Sciatic nerve (tissue), 2 donors: ENCODE measurements at regions not wholly inside any gene's neighbourhood (a gene's known extent, or its start where the extent isn't known, plus 50 kb on each side); places are given as distances from the start of the nearest gene placed in this dataset.
A peak's percentile ranks its signal among the peaks of the same experiment; 100 is the strongest.

ENCODE experiments used
- ATAC-seq: fragments of 200-7000 bp; cut with Tn5 transposase; one replicate; pipeline ENCODE4 v1.9.1; 2020; ENCODE audit warnings: mild to moderate bottlenecking, moderate library complexity
- DNase-seq: peaks from one replicate; pipeline ENCODE4 v3.0.0-alpha.2; 2020; ENCODE audit warnings: low spot score
- intact Hi-C: fragments of 100-400 bp; cut with DNase I; formaldehyde crosslinking; loops from one replicate; pipeline ENCODE4 v1.14.2; 2022
- donor health status: DM: no; HTN: no; CAD: no.
- donor health status: DM: no; HTN: no; CAD: no.

DNA sequence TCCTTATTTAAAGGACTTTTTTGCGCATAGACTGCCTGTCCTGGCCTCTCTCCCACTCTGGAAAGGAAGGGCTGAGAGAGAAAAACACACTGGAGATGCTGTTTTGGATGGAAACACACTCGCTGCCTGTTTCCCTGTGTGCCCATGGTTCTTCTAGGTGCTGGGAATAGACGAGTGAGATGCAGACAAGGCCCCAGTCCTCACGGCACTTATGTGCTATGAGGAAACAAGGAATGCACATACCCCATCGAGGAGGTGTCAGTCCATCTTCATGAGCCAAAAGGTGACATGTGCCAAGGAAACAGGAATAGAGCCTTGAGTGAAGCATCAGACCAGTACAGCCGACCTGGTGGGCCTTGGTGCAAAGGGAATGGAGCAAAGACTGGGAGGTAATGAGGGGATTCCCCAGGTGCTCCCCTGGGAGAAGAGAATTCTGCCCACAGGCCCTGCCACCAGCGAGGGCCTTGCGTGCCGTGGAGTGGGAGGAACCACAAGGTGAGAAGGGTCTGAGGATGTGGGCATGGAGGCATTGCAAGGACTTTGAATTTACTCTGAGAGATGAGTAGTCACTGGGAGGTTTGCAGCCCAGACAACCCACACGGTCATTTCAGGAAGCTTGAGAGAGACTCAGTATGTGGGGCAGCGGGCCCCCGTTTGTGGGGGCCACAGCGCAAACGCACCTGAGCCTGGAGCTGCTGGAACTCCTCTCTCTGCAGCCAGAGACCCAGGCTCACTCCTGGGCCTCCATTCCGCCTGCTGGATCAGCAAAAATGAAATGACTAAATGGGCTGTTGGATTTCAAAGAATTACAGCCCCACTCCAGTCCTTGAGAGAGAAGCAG, 197.5 kb upstream of the COPS8 start:
- no peak for DNase-seq

DNA sequence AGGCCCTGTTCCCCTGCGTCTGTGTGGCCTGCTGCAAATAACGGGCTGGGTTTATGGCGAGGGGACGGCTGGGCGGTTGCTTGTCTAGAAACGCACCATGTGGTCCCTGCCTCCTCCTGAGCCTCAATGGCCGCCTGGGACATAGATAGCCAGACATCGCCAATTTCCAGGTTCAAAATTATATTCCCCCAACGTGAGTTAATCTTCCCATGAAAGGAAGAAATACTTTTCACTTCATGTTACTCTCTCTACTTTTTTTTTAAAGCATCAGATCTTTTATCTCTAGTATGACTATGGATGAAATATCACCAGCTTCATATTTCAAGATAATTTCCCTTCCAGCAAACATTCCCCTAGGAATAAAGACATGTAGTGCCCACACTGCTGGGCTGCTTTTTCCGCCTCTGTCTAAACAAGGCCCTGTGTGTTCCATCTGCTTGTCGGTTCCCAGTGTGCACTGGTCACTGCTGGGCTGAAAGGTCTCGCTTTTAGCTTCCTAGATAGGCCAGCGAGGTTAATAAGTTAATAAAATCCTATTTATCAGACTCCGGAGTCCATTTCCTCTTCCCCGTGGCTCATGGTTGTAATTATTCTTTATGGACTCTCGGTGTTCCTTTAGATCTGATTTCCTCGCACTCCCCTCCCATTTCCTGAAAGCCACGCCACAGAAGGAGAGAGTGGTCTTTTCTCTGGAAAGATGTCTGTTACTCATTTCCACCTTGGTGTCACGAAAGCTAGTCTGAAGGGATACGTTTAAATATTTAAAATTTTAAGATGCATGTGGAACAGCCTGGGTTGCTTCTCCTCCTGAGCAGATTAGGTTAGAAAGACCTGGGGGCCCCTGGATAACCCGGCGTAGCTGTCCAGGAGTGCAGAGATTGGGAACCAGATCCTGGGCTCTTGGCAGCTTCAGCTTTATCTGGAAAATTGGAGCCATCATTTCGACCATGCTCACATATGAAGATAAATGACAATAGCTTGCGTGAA, 196.6 kb upstream of the COPS8 start:
- DNase-seq (no peak), ATAC-seq (no peak)
- intact Hi-C loops: no loop called here

More for the DNA sequence above, 197.5 kb upstream of the COPS8 start:
- intact Hi-C loops: no loop called here
- ATAC-seq: no peak

DNA sequence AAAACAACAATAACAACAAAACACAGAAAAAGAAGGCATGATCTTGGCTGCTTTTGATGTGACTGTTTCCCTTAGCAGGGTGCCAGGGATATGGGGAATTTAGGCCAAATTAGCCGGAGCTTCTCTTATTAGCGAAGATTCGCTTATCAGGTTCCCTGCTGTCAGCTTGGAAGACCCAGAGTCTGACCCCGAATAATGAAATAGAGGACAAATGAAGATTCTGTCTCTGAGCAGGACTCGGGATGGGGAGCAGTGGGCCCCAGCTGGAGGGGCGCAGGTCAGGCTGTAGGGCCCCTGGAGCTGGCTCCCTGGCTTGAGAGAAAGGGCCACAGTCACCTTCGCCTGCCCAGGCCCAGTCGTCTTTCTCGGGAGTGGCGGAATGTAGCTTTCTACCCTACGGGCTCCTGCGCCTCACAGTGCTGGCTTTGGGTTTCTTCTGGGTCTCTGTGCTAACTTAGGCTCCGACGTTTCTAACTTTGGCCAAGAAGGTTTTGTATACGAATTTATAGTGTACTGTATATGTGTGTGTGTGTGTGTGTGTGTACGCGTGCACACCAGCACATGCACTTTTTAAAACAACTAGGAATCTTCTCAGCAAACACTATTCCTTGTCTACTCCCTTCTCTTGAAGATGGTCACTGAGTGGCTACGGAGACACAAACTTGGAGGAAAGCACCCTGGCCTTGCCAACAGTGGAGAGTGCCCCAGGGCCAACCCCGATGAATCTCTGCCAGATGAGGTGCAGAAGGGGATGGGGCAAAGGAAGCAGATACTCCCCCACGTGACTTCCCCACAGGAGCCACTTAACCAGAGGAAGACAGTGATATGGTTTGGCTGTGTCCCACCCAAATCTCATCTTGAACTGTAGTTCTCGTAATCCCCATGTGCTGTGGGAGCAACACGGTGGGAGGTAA, 195.6 kb upstream of the COPS8 start:
- DNase-seq (no peak), ATAC-seq (no peak)
- intact Hi-C loops: no loop called here

DNA sequence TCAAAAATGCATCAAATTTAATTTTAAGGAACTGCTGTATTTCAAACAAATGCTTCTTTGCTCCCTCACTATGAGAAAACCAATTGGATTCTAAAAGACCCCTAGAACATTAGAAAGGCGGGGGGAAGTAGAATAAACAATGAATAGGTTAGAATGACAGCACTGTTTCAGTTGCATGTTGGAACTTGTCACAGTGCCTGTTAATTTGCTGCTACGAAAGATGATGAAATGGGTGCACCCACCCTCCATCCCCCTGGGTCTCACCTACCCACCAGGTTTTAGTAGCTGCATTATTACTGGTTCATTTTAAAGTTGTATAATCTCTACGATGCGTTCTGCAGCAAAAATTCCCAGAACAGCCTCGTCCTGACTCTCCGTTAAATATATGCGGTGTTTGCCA, 193.0 kb upstream of the COPS8 start:
- intact Hi-C loops: no loop called here
- no peak for ATAC-seq
- no peak for DNase-seq

DNA sequence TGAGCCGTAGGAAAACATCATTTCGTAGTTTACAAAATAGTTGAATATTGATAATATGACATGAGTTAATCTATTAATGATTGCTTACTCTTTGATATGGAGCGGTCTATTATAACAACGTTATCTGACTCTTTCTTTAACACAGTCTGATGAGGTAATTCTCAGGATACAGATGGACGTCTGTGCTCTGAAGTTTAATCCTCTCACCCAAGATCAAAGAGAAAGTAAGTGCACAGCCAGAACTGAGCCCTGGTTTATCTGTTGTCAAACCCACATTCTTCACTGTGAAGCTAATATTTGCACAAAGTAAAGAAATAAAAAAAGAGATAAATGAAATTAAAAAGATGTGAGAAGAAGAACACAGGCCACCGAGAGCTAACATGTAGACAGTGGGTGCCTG, 190.9 kb upstream of the COPS8 start:
- intact Hi-C loops: no loop called here
- DNase-seq: no peak
- ATAC-seq: no peak

DNA sequence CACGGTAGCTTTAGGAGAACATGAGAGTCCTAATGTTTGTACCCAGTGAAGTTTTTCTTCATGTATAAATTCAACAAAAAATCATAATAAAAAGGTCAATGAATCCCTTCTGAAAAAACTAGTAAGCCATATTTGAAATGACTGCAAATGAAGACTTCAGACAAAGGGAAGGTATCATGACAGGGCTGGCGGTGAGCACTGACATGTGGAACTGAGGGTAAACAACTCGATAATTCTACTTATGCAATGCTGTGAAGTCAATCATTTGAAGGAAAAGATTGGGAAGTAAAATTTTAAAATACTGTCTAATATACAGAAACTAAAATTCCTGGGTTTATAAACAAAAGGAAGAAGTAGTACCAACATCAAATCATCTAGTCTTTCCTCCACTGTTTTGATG, 190.2 kb upstream of the COPS8 start:
- intact Hi-C loops: no loop called here
- ATAC-seq: no peak
- no peak for DNase-seq

DNA sequence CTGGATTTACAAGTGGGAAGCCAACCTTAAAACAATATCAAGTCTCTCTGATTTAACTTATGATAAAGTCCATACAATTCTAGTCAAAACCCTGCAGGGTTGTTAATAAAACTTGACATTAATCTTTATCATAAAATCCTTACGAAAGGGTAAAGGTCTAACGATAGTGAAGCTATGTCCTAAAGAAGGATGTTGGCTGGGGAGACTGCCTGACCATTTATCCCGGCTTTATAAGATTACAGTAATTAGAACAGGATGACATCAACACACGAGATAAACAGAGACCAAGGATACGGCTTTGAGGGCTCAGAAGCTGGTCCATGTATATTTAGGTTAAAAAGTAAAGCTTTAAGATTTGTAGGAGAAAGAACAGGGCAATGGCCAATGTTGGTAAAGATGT, 189.0 kb upstream of the COPS8 start:
- DNase-seq (no peak), ATAC-seq (no peak)
- intact Hi-C loops: no loop called here

DNA sequence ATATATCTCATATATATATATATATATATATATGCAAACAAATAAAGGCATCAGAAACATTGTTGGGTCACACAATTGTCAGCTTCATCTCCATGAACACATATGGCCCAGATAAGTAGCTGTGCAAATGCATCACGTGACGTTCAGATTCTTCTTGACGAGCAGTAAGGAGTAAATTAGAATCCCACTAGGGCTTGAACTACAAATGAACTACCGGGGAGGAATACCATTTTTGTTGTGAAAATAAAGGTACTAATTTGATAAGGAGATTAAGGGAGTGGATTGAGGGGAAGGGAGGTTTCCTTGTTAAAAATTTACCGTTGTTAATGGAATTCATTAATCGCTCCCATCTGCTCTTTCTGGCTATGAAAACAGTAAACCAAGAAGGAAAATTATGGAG, 186.5 kb upstream of the COPS8 start:
- intact Hi-C loops: no loop called here
- no peak for DNase-seq
- no peak for ATAC-seq

DNA sequence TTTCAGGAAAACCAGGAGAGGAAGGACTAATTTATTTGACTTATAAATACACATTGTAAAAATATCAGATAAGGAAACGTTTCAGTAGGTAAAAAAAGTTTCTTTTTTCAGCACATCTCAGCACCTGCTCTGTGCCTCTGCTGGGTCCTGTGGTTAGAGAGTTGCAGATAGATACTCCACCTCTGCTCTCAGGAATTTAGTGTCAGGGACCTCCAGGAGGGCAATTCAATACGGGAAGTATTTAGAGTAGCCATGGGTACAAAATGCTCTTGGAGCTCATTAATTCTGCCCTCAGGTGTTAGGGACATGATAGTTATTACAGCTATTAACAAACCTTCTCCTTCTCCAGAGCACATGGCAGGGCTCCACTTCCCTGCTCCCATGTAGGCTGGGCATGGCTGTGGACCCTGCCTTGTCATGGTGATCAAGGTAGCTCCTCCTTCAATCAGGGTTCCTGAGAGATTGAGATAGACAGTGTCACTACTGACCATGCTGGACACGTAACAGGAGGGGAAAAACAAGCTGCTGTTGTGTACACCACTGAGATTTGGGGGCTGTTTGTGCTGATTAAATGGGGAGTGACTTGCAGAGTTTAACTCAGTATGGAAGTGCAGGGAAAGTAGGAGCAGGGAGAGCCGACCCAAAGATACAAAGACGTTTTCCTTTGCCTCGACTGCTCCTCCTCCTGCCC, 185.6 kb upstream of the COPS8 start:
- ATAC-seq (no peak), DNase-seq (no peak)
- intact Hi-C loops: no loop called here

DNA sequence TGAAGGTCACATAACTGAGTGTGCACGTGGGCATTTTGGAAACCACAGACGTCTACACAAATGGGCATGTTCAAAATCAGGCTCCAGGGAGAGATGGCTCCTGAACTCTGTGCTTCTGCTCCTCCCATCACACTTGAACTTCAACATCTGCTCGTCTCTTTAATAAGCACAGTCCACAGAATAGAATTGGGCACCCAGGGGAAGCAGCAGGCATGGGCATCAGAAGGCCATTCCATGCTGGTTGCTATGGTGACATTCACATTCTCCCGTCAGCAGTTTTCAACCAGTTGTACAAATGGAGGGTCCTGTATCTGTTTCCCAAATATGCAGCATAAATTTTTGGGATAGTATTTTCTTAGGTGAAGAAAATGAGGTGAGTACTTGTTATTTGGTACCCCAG, 183.7 kb upstream of the COPS8 start:
- intact Hi-C loops: no loop called here
- no peak for DNase-seq

DNA sequence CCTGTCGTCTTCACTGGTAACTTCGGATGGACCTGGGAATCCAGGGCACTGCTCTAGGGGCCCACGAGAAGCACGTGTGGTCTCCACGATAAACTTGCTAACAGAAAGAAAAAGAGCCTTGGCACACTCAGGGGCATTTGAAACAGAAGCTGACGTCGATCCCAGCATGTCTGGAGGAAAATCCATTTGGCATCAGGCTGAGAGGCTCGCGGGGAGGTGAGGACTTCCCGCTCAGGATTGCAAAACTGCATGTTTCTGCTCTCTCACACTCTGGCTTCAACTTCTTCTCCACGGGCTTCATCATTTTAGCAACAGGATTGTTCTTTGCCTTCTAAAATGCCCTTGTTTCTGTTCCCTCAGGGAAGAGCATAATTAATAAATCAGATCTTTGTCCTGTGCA, 181.7 kb upstream of the COPS8 start:
- DNase-seq (no peak), ATAC-seq (peak; percentile 72)
- intact Hi-C loops: no loop called here

More for the DNA sequence above, 183.7 kb upstream of the COPS8 start:
- ATAC-seq: no peak

DNA sequence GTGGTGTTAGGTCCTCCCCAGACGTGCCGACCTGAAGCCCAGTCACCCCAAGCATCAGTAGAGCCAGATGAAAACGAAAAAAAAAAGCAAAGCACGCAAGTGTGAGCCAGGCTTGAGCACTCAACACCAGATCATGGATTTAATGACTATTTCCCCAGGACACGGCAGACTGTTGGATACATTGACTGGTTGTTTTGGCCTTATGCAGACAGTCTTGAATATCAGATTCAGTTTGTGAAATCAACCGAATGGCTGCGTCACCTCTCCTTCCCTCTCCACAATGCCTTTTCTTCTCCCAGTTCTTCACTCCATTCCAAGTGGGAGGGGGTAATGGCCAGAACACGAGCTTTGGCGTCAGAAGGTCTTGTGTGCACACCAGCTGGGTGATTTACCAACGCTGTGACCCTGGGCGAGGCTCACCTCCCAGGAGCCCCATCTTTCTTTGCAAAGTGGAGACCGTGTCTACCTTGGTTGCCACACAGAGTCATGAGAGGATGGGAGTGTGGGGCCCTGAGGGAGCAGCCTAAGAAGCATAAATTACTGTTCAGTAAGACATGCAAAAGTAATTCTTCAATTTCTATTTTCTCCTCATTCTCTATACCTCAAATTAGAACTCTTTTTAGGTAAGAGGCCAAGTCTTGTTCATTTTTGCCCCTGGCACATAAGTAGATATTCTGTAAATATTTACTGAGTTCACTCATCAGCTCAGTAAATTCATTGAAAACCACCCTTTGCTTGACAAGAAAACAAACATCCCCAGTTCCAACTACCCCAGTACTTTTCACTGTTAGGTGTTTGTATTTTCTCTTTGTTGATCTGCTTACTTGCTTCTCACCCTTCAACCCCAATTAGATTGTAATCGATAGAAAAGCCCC, 181.1 kb upstream of the COPS8 start:
- intact Hi-C loops: no loop called here
- ATAC-seq (peak; percentile 62), DNase-seq (no peak)

DNA sequence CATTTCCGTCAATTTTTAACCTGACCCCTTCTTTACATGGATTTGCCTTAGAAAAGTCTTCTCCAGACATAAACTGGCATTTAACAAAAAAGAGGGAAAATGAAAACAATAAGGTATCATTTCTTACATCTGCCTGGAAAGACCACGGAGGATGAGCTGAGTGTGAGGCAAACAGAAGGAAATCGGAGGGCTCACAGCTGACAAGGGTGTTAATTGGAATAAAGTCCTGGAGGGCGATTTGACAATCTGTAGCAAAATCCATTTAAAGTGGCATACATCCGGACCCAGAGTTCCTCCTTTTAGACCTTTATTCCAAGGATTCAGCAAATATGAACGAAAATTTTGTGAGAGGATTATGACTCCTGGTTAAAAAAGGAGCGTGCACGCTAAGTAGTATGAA, 179.7 kb upstream of the COPS8 start:
- no peak for ATAC-seq
- DNase-seq: no peak
- intact Hi-C loops: no loop called here

DNA sequence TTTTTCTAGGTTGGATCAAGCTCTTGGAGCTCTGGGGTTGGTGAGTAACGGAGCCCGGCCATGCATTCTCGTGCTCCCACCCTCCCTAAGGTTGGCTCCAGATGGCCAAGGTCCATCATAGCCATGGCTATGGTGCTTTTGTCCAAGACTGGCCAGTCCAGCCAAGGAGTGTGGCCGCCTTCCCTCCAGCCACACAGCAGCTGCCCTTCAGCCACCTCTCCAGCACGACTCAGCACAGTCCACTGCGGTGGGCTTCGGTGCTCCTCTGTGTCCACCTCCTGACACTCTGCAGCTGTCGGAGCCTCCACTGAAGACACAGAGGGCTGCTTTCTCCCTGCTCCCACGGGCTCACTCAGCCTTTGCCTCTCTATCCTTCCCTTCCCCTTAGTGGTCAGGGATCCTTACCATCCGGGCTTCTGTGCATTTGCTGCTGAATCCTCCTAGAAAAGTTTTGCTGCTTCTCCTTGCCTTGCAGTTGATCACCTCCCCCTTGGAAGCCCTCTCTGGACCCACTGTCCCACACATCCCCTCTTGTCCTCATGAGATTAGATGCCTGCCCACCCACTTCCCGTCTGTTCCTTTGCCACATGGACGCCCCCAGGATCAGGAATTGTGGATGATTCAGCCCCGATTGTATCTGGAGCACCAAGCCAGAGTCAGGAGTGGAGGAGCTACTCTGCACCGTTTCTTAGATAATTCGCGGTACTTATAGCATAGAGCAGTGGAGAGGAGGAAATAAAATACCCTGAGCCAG, 177.1 kb upstream of the COPS8 start:
- DNase-seq (no peak), ATAC-seq (no peak)
- intact Hi-C loops: no loop called here

DNA sequence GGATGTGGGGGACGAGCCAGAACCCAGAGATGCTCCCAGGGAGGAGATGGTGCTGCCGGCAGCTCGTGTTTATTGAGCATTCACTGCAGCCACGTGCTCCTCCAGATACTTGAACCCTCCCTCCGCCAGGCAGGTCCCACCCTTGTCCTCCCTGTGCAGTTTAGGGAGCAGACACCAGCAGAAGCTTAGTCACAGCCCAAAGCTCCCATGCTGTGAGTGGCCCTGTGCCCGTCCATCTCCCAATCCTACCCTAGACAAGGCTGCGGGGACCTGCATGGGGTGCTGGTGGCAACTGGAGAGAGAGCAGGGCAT, 176.5 kb upstream of the COPS8 start:
- DNase-seq (no peak), ATAC-seq (no peak)
- intact Hi-C loops: no loop called here

DNA sequence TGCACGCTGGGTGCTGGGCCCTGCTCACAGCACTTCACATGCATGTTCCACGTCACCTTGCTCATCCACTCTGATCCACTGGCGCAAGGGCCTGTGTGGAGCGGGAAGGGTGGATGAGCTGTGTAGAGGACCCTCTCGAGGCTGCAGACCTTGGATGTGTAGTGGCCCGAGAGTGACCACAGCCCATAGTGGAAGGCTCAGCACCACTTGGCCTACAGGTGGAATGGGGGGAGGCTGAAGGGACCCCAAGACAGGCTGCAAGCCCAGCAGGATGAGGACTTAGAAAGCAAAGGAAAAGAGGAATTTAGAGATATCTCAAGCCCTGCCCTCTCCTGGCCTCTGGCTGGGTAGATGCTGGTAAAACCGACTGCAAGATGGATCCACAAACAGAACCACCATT, 175.9 kb upstream of the COPS8 start:
- ATAC-seq: no peak
- no peak for DNase-seq
- intact Hi-C loops: no loop called here

DNA sequence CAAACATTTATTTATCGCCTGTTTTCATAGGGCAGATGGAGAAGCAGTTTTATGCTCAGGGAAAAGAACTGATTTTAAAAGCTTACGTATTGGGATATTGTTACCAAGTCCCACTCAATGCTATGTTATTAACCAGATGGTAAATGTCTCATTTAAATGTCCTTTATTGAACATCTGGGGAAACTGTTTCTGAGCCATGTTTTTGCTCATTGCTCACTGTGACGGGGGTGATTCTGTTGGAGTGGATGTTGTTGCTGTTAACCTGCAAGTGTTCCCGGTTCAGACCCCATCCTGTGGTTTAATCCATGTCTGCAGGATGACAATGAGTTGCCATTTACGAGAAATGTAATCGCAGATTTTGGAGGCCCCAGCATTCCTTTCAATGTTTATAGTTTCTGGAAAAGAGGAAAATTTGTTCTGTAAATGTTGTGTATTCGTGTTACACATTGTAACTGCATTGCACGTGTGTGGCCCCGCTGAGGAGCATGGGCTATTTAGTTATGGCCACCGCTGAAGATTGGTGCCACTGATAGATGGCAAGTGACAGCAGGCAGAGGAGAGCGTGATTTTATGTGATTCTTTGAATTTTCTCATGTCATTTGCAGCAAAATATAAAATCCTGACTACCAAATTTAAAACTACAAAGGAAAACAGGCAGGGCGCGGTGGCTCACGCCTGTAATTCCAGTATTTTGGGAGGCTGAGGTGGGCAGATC, 174.8 kb upstream of the COPS8 start:
- ATAC-seq: no peak
- no peak for DNase-seq
- intact Hi-C loops: no loop called here
